Cardiac fibroblast (primary cell): ENCODE measurements at regions not wholly inside any gene's neighbourhood (a gene's known extent, or its start where the extent isn't known, plus 50 kb on each side); places are given as distances from the start of the nearest gene placed in this dataset.
"Not testable (repeated sequence)": the region's sequence is repeated elsewhere in the genome, so short reads cannot be mapped to it uniquely, and the experiment has no call there.

Source experiments
- DNase-seq, 2 donors: peaks; one replicate each; pipeline versions ENCODE4 v3.0.0 to v3.0.0-alpha.2; 2010; ENCODE audit warnings: low read depth in 2 of 2
- H3K4me3 ChIP-seq, 2 donors: replicated peaks in 1 of 2; 1 replicate in 1 of 2; 2 replicates in 1 of 2; pipeline ENCODE4 v1.5.1; 2011; ENCODE audit warnings: low read depth in 2 of 2, low read length in 2 of 2, mild to moderate bottlenecking in 2 of 2, moderate library complexity in 1 of 2

DNA sequence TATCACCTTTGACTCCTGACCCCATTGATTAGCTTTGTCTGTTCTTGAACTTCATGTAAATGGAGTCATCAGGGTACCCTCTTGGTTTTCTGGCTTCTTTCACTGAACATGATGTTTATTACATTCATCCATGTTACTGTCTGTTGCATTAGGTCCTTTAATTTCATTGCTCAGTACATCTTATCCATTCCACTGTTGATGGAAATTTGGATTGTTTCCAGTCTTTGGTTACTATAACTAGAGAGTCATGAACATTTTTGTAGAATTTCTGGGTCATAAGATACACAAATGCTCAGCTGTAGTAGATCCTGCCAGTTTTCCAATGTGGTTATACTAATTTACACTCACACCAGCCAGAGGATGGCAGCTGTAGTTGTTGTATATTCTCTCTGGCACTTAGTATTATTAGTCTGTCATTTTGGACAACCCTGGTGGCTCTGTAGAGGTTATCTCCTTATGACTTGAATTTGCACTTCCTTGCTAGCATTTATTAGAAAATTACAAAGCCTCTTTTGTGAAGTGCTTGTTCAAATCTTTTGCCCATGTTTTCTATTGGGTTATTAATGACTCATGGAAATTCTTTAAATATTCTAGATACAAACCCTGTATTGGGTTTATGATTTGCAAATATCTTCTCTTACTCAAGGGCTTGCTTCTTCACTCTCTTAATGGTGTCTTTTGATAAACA is 214.7 kb downstream of the BCL2L11 start:
- not testable (repeated sequence) for DNase-seq, H3K4me3 ChIP-seq

DNA sequence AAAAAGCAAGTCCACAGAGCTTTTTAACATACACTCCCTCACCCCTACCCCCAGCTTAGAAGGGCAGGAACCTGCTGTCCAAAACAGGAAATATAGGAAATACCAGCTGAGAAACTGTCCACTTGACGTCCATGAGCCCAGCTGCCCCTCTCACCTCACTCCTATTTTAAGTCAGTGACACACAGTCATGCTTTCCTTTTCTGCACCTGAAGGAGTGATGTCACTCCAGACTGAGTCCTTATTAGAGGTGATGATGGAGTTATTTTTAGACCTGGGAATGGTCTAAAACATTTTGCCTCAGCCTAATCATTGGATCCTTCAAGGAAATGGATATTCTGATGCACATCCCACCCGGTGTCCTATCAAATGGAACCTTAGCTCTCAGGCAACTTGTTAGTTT is 217.8 kb downstream of the BCL2L11 start:
- H3K4me3 ChIP-seq, DNase-seq: not testable (repeated sequence)

DNA sequence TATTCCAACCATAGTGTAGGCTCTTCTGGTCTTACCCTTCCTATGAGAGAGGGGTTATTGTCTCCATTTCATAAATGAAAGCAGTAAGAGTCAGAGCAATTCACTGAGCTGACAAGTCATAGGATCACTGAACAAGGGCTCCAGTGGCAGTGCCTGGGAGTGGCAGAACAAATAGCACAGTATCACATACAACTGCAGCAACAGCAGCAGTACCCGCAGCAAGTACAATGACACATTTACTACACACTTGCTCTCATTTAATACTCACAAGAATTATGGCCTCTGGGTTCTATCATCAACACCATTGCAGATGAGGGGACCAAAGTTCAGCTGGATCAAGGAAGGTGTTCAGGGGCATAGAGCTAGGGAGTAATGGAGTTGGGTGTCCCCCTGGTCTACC is 218.8 kb downstream of the BCL2L11 start:
- DNase-seq, H3K4me3 ChIP-seq: not testable (repeated sequence)

DNA sequence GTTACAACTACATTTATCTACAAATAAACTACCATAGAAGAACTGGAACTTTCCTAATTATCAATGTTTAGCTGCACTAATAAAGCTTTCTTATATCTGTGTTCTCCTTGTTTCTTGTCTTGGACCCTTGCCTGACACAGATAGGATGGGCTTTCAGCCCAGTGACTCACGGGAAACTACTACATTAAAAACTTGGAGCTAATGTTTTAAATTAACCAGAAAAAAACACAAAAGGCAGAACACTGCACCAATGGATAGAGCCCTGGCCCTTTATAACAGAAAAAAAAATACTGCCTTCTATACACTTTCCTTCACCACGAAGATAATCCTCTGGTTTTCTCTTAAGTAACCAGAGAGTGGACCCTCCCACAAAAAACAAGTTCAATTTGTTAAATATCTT is 223.9 kb downstream of the BCL2L11 start:
- DNase-seq, H3K4me3 ChIP-seq: not testable (repeated sequence)

DNA sequence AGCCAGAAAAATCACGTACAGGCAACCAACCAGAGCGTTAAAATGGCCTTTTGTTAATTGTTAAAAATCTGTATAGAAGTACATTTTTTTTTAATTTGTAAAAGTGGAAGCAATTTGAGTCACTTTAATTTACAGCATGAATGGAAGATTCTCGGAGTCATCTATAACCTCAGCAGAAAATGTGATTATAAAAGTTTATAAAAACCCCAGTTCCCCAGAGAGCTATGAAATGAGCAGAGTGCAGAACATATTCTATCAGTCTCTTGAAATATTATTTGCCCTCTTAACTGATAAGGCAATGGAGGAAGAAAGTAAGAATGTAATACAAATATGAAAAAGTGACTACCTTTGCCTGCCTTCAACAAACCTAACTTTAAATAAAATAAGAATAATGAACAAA is 224.7 kb downstream of the BCL2L11 start:
- DNase-seq, result peak in 1 of 2 donors; percentile 0
- not testable (repeated sequence) for H3K4me3 ChIP-seq

DNA sequence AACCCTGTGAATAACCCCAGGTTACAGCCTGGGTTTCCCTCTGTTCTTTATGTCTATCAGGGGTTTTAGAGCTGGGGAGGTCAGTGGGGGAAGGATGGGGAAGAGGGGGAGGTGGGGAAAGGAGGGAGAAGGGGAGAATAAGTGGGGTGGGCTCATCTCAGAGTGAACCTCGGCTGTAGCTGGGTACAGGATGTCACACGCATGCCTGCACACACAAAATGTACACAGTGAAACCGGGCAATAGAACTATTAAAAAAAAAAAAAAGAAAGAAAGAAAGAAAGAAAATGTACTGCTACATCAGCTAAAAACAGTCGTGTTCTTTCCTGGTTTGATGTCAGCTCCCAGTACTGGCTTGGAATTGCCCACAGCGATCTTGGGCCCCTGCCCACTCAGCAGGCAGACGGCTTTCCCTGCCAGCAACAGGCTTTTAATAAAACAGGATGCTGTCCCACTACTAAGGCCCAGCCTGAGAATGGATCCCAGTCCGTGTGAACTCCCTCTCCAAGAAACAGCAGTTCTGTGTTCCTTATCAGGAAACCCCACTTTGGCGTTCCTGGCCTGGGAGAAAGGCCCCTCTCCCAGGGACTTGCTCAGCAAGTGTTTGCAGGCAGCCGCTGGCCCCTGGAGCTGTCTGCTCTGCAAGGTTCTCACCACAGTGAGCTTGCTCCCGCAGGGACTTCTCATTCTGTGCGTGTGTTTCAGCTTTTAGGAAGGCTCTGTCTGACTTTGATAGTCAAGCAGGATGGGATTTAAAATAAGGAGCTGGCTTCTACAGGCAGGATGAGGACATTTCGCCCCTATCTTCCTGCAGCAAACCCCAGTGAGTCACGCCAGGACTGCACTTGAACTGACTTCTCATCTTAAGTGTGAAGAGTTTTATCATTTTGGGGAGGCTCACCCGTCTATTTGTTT is 225.6 kb downstream of the BCL2L11 start:
- peak; percentile 29 to 65 for DNase-seq
- not testable (repeated sequence) for H3K4me3 ChIP-seq

DNA sequence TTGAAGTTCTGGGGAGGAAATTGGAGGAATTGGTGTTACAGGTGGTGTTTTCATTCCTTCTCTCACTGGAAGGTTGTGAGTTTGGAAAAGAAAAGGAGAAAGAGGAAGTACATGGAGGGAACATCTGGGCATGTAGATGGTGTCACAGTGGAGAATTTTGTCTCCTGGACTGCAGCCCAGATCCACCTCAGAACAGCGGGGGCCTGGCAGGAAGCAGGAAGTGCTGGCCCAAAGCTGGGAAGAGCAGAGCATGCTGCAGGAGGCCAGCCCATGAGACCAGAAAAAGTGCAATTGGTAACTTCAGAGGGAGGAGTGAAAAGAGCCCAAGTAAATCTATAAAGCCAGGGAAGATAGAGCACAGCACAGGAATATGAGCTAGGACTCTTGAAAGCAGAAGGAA is 227.0 kb downstream of the BCL2L11 start:
- not testable (repeated sequence) for DNase-seq, H3K4me3 ChIP-seq

DNA sequence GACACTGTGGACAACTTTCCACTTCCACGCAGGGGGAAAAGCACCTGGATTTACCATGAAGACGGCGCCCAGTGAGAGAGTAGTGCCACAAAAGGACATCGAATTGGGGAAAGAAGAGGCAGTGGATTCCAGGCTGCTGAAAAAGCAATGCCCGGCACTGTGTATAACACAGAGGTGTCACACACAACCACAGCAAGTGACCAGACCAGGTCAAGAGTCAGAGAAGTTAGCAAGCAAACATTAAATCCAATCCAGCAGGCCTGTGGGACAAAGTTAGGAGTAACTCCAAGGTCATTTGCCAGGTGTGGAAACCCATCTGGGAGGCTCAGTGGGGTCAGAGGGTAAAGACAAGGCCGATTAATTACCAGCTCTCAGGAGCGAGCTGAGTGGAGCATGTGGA is 227.6 kb downstream of the BCL2L11 start:
- DNase-seq, H3K4me3 ChIP-seq: not testable (repeated sequence)

DNA sequence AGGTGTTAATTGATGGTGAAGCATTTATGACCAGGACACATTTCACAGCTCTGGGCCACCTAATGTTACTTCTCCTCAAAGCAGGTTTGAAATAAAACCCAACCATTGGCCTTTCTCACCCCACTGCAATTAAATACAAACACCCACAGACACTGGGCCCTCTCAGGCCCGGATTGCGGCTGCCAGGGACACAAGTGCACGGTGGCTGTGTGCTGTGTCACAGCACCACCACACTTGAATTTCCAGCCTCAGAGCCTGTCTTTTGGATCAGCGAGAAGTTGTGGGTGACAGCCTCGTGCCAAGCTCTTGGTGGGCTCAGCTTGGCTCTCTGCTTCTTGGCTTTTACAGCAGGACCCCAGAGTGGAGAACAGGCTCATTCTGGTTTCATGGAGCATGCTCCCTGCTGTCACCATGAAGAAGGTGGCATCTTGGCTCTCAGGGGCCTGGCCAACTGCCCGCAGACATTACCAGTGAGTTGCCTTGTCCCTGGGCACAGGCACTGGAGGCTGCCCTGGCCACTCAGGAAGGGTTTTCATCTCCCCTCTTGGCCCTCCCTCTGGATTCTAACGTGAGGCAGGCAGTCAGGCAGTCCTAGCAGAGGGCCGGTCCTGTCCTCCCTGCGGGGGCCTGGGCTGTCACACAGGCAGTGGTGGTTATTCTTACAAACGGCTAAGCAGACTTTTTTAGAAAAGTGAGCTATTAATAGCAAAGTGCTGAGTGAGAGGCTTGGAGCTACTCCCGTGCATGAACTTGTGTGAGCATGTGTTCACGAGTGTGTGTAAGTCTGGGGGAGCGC is 234.5 kb downstream of the BCL2L11 start:
- not testable (repeated sequence) for H3K4me3 ChIP-seq, DNase-seq

DNA sequence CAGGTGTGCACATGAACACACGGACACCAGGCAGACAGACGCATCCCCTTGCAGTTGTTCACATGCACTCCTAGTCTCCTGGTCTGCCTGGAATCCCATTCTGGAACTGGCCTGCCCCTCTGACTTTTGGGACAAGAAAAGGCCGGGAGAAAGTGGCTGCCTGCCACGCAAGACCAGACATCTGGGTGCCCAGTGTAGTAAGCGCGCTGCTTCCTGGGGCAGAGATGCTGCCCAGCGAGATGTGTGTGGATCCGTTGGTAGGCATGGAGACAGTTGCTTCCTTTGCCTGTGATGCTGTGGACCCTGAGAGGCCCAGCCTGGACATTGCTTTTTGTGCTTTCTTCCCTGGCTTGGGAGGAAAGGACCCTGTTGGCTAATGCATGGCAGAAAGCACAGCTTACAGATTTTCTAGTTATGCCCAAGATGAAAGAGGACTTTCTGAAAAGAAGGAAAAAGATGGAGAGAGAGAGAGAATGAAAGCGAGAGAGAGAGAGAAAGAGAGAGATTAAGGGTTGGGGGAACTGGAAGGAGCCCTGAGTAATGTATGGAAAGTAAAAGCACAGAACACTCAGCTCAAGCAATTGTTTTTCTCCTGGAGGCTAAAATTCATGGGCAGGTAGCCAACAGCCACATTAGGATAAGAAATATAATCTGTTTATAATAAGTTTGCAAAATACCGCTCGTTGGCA is 235.3 kb downstream of the BCL2L11 start:
- not testable (repeated sequence) for DNase-seq, H3K4me3 ChIP-seq

DNA sequence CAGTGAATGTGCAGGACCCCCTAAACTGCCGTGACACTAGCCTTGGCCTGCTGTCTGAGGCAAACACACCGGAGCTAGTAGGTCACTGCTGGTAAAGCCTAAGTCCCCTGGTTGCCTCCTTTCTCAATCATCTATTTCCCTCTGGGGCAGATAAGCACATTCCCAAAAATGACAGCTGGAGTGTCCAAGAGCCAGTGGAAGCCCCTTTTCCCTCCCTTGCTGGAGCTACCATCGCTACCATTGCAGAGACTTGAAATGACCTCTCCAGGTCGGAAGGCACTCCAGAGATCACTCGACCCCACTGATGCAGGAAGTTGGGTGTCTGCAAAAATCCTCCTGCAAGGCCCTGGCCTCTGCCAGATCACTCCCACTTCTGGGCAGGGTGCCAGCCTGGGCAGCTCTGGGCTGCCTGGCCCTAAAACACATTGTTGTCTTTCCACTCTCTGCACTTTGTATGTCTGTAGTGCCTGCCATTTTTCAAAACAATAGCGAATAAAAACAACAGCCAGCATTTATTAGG is 235.9 kb downstream of the BCL2L11 start:
- DNase-seq, result peak; percentile 14 to 46
- H3K4me3 ChIP-seq, result not testable (repeated sequence)

DNA sequence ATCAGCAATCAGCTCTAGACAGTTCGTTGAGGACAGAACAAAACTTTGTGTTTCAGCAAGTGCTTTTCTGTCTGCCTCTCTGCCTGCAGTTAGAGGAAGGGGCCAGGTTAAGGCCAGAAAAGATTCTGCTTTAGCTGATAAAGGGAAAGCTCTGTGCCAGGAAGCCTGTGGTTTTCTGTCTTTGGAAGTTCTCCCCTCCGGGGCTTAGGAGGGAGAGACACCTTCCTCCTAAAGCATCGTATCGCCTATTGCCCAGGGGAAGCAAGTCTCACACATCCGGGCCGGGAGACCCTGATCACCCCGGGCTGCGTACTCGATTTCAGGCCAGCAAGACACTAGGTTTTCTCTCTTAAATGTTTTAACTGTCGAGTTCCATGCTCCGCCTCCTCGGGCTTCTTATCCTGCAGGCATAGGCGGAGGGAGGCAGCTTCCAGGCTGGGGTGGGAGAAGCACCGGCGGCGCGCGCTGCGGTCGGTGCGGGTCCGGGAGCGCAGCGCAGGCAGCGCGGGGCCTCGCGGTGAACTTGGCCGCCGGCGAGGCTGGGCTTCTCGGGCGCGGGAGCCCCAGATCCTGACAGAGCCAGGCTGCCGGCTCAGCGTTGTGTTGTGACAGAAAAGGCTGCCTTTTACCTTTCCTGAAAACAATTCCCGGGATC is 245.4 kb downstream of the BCL2L11 start:
- not testable (repeated sequence) for H3K4me3 ChIP-seq
- peak in 1 of 2 donors; percentile 23 for DNase-seq

DNA sequence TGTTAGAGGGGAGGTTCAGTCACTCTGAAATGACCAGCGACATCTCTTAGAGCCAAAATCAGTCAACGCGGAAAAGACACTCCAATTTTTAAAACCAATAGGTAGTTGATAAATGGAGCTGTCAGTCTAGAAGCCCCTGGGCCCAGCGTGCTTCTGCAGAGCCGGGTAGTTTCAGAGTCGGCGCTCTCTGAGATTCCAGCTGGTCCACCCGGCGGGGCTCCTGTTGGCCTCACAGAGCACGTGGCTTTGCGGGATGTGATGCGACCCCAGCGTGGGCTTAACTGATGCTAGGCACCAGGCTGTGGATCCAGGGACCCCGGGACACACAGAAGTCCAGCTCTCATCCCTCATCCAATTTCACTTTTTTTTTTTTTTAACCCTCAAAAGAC is 245.9 kb downstream of the BCL2L11 start:
- DNase-seq, H3K4me3 ChIP-seq: not testable (repeated sequence)

DNA sequence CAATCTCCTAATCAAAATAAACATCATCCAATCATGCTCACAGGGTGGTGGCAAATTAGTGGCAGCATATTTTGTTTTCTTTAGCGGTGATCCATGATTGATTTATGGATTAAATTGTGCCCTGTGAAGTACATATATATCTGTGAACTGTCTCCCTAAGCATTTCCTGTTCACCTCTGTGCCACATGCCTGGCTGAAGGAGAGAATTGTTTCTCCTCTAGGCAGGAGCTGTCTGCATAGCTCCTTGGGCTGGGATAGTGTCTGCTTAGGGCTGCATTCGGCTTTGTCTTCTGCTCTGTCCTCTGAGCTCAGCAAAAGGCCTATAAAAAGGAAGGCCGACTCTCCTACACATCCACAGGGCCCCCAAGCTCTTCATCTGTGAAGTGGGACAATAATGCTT is 246.4 kb downstream of the BCL2L11 start:
- DNase-seq, H3K4me3 ChIP-seq: not testable (repeated sequence)

DNA sequence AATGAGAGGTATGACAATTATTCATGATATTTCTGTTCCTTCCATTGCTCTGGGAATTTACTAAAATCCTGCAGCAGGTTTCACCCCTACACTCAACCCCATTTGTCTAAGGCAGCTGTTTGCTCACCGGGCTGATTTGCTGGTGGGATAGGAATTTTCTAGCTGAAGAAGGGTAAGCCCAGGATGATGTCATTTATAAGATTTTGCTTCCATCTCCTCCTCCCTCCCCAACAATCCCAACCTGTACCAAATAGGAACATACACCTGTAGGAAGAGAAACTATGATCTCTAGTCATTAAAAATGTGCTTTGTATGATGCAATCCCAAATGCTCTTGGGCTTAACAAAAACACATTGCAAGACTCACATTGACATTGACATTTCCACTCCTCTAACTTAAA is 247.2 kb downstream of the BCL2L11 start:
- DNase-seq, result peak; percentile 1 to 35
- not testable (repeated sequence) for H3K4me3 ChIP-seq

DNA sequence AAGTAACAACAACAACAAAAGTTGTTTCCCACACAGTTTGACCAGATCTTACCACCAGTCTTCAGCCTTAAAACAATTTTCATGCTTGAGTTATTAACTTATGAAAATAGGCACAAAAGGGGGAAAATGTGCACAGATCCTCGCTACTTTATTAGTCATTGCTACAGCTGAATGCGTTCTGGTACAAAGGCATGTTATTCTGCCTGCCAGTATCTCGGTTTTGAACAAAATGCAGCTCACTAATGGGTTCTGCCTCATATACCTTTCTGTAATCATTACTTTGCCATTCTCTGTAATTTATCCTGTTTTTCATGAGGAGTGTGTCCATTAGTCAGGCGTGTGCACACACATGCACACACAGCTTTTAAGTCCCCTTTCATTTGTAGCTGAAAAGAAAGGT is 247.6 kb downstream of the BCL2L11 start:
- DNase-seq, H3K4me3 ChIP-seq: not testable (repeated sequence)

DNA sequence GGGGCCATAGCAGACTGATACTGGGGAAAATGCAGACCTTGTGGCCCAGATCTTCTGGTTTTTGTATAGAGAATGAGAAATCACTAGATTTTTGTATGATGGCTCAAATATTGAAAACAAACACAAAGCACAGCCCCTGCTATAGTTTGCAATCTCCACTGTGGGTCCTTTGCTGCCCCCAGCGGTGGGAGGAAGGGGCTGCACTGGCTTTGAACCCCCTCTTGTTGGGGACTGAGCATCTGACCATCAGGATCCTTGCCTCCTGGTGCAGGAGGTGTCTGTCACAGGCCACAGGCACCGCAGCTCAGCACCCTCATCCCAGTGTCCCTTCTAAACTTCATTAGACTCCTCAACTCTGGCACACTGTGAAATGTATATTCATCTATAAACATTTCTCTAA is 252.3 kb downstream of the BCL2L11 start:
- DNase-seq, H3K4me3 ChIP-seq: not testable (repeated sequence)
